ENCODE measurements at regions not wholly inside any gene's neighbourhood (a gene's known extent, or its start where the extent isn't known, plus 50 kb on each side); places are given as distances from the start of the nearest gene placed in this dataset.

- Histone ChIP-seq H3K4me3 (ENCODE audit: insufficient read depth, low read length, poor library complexity, severe bottlenecking) (no peak overlapping the region), H3F3A (ENCODE audit: insufficient read depth) (no peaks in the 10 kb centered on the region), H3K27ac (ENCODE audit: low read depth, low read length) (no peak overlapping the region), H3K36me3 (ENCODE audit: low read length) (no peaks in the 10 kb centered on the region), H3K4me2 (ENCODE audit: low read depth, low read length, poor library complexity, severe bottlenecking) (no peak overlapping the region), H4K20me1 (ENCODE audit: low read depth, low read length) (no peaks in the 10 kb centered on the region), H3K9me2 (replicated peaks; ENCODE audit: insufficient read depth, low read length) (no peaks in the 10 kb centered on the region), H3K79me2 (ENCODE audit: insufficient read depth, low read length) (no peaks in the 10 kb centered on the region), H3K9ac (ENCODE audit: low read length) (no peak overlapping the region), H3K27me3 (ENCODE audit: low read length) (no peaks in the 10 kb centered on the region), H2AFZ (ENCODE audit: low read depth, low read length, severe bottlenecking) (no peak overlapping the region), H3K9me3 (ENCODE audit: insufficient read depth, low read length) (no peaks in the 10 kb centered on the region)
- TF ChIP-seq, protein P1, sequence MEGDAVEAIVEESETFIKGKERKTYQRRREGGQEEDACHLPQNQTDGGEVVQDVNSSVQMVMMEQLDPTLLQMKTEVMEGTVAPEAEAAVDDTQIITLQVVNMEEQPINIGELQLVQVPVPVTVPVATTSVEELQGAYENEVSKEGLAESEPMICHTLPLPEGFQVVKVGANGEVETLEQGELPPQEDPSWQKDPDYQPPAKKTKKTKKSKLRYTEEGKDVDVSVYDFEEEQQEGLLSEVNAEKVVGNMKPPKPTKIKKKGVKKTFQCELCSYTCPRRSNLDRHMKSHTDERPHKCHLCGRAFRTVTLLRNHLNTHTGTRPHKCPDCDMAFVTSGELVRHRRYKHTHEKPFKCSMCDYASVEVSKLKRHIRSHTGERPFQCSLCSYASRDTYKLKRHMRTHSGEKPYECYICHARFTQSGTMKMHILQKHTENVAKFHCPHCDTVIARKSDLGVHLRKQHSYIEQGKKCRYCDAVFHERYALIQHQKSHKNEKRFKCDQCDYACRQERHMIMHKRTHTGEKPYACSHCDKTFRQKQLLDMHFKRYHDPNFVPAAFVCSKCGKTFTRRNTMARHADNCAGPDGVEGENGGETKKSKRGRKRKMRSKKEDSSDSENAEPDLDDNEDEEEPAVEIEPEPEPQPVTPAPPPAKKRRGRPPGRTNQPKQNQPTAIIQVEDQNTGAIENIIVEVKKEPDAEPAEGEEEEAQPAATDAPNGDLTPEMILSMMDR (IDR thresholded peaks at IDR 0.05; ENCODE audit: insufficient read depth, low read length, poor library complexity, severe bottlenecking): no peak
- no peak for TF ChIP-seq EZH2phosphoT487 (conservative IDR thresholded peaks at IDR 0.05; ENCODE audit: low read length)
These were observed 182.6 kb upstream of the SEMA6D start for GRCh38 chr15:47534673-47535072.

- no peak overlapping the region for H3K27ac ChIP-seq (ENCODE audit: low read depth, low read length)
- H3K9me2 ChIP-seq (replicated peaks; ENCODE audit: insufficient read depth, low read length): no peaks in the 10 kb centered on the region
- no peak overlapping the region for H2AFZ ChIP-seq (ENCODE audit: low read depth, low read length, severe bottlenecking)
- TF ChIP-seq EZH2phosphoT487 (conservative IDR thresholded peaks at IDR 0.05; ENCODE audit: low read length): no peak
- TF ChIP-seq, protein P1 (IDR thresholded peaks at IDR 0.05; ENCODE audit: insufficient read depth, low read length, poor library complexity, severe bottlenecking): no peak
- no peaks in the 10 kb centered on the region for H4K20me1 ChIP-seq (ENCODE audit: low read depth, low read length)
- H3K9me3 ChIP-seq (ENCODE audit: insufficient read depth, low read length): no peaks in the 10 kb centered on the region
- H3K4me2 ChIP-seq (ENCODE audit: low read depth, low read length, poor library complexity, severe bottlenecking): no peak overlapping the region
- H3F3A ChIP-seq (ENCODE audit: insufficient read depth): no peaks in the 10 kb centered on the region
- H3K9ac ChIP-seq (ENCODE audit: low read length): no peak overlapping the region
- no peak overlapping the region for H3K4me3 ChIP-seq (ENCODE audit: insufficient read depth, low read length, poor library complexity, severe bottlenecking)
- no peaks in the 10 kb centered on the region for H3K36me3 ChIP-seq (ENCODE audit: low read length)
- H3K79me2 ChIP-seq (ENCODE audit: insufficient read depth, low read length): no peaks in the 10 kb centered on the region
- H3K27me3 ChIP-seq (ENCODE audit: low read length): no peaks in the 10 kb centered on the region
These were observed 175.7 kb upstream of the SEMA6D start for GRCh38 chr15:47541562-47541961.

GRCh38 chr15:47542312-47542989 lies 174.9 kb upstream of the SEMA6D start:
- Histone ChIP-seq H3F3A (ENCODE audit: insufficient read depth) (no peaks in the 10 kb centered on the region), H3K9ac (ENCODE audit: low read length) (no peak overlapping the region), H3K9me2 (replicated peaks; ENCODE audit: insufficient read depth, low read length) (no peaks in the 10 kb centered on the region), H3K27ac (ENCODE audit: low read depth, low read length) (no peak overlapping the region), H3K27me3 (ENCODE audit: low read length) (no peaks in the 10 kb centered on the region), H3K36me3 (ENCODE audit: low read length) (no peaks in the 10 kb centered on the region), H4K20me1 (ENCODE audit: low read depth, low read length) (no peaks in the 10 kb centered on the region), H2AFZ (ENCODE audit: low read depth, low read length, severe bottlenecking) (no peak overlapping the region), H3K4me3 (ENCODE audit: insufficient read depth, low read length, poor library complexity, severe bottlenecking) (no peak overlapping the region), H3K9me3 (ENCODE audit: insufficient read depth, low read length) (no peaks in the 10 kb centered on the region), H3K4me2 (ENCODE audit: low read depth, low read length, poor library complexity, severe bottlenecking) (no peak overlapping the region), H3K79me2 (ENCODE audit: insufficient read depth, low read length) (no peaks in the 10 kb centered on the region)
- no peak for TF ChIP-seq EZH2phosphoT487 (conservative IDR thresholded peaks at IDR 0.05; ENCODE audit: low read length)
- TF ChIP-seq, protein P1 (IDR thresholded peaks at IDR 0.05; ENCODE audit: insufficient read depth, low read length, poor library complexity, severe bottlenecking): no peak

All from SU-DHL-6 (cell line).